SKM-1 treated with dmso at 0.1 percent for 144 hours (cell line): ENCODE measurements at regions not wholly inside any gene's neighbourhood (a gene's known extent, or its start where the extent isn't known, plus 50 kb on each side); places are given as distances from the start of the nearest gene placed in this dataset.
"Not testable (repeated sequence)": the region's sequence is repeated elsewhere in the genome, so short reads cannot be mapped to it uniquely, and the experiment has no call there.

ENCODE experiments used
- DNase-seq: peaks from one replicate; lab custom pipeline; 2025; ENCODE audit not compliant: unreplicated experiment; lab: John Stamatoyannopoulos, UW

DNA sequence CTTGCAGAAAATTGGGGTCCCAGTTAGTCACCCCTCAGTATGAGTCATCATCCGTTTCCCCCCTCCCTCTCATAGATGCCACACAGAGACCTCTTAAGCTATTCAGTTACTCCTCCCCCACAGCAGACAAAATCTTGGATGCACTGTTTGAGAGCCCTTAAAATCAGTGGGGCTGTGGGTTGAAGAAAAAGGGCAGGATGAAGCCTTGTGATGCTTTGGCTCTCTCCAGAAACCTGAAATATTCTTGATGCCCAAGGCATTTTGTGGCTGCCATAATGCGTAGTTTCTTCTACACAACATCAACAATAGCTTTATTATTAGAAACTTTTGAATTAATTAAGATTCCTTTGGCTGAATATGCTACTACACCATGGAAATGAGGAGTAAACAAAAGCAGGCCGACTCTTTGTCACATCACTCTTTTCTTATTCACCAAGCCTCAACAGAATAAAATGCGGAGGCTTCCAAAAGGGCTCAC is 133.8 kb downstream of the MRPS30 start:
- no peak for DNase-seq

DNA sequence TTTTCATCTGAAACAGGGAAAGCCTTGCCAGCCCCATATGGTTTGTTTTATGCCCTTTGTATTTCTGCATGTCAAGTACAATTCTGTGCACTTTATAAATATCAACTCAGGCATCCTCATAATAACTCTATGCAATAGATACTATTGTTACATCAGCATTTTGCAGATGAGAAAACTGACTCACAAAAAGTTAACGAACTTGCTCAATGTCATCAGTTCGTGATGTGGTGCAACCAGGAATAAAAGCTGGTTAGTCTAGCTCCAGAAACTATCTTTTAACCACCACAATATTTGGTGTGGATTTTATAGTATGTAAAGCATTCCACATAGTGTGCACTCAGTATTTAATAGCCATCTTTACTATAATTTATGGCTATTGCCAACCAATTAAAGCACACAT is 134.9 kb downstream of the MRPS30 start:
- DNase-seq: no peak

DNA sequence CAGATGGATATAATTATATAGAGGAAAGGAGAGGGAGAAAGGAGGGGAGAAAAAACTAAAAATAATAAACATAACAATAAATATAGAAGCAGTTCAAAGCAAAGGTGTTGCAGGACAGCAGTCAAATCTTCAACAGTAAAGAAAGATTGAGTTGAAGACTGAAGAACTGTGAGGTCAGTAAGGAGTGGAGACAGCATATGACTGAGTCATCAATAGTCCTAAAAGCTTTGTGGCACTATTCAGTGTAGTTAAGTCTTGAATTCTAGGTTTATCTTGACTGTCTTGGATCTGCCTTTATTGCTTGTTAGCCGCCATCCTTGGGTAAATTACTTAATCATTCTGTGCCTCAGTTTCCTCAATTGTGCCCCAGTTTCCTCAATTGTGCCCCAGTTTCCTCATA is 137.0 kb downstream of the MRPS30 start:
- DNase-seq: no peak

DNA sequence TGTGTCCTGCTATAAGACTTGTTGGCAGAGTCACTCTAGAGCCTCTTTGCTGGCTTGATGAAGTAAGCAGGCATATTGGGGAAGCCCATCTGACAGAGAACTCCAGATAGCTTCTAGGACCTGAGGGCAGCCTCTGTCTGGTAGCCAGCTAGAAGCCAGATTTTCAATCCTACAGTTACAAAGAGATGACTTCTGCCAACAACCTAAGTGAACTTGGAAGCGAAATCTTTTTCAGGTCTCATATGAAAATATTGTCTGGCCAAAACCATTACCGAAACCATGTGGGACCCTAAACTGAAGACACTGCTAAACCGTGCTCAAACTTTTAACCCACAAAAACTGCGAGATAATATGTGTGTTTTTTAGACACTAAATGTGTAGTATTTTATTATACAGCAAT is 140.9 kb downstream of the MRPS30 start:
- no peak for DNase-seq

DNA sequence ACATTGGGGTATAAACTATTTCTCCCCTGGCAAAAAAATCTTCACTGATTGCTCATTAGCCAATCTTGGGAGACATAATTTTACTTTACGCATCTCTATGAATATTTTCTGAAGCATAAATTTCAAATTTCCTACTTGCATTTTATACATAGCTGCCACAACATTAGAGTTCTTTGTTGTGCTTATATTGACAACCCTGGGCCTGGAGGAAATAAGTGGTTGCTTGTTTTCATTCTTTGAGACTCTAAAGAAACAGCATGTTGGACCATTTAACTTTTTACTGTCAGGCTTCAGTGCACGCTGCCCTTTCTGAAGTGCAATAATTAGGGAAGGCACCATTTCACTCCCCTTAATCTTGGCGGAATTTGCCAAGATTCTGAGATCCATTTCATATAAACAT is 142.6 kb downstream of the MRPS30 start:
- no peak for DNase-seq

DNA sequence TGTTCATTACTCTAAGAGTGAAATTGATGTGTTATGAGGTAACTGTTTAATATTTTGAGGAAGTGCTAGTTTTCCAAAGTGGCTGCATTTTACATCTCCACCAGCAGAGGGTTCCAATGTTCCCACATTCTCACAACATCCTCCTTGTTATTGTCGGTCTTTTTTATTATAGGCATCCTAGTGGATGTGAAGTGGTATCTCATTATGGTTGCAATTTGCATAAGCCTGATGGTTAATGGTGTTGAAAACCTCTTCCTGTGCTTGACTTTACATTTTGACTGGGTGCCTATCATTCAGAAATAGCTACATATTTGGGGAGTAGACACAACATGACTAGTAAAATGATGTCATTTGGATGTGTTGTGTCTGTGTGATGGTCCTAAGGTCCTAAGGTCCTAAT is 143.6 kb downstream of the MRPS30 start:
- peak; percentile 57 for DNase-seq

DNA sequence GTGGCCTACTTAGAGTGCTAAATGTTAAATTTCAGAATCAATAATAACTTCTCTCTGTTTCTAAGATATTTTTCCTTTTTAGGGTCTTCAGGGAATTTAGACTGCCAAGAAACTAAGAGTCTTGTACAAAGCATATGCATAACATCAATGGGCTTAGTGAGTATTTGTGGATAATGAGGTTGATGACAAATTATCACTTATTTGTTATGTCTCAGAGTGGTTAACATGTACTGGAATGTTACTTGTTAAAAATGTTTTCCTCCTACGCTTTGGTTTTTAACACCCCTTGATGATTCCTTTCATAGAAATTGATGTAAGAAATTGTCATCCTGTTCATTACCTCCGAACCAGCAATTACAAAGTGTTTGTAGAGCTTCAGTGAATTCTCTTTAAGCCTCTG is 144.3 kb downstream of the MRPS30 start:
- no peak for DNase-seq

DNA sequence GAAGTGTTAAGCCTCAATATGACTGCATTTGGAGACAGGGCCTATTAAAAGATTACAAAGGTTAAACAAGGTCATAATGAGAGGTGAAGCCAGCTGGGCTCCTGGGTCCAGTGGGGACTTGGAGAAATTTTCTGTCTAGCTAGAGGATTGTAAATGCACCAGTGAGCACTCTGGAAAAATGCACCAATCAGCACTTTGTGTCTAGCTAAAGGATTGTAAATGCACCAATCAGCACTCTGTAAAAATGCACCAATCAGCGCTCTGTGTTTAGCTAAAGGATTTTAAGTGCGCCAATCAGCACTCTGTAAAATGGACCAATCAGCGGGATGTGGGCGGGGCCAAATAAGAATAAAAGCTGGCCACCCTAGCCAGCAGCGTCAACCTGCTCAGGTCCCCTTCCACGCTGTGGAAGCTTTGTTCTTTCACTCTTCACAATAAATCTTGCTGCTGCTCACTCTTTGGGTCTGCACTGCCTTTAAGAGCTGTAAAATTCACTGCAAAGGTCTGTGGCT is 150.3 kb downstream of the MRPS30 start:
- not testable (repeated sequence) for DNase-seq

DNA sequence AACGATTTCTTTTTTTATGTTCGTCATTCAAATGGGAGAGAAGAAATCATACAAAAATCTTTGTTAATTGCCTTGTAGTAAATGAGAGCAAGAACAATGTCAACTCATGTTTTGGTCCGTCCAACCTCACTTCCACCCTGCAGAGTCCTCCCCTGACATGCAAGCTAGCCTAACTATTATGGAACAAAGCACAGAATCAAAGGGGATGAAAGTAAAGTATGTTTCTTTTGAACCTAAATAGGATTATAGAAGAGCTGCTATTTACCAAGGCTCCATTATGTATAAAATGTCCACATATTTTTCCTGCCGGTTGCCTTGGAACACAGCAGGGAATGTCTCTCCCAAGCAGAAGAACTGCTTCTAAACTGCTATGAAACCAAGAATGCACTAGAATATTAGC is 161.1 kb downstream of the MRPS30 start:
- no peak for DNase-seq

DNA sequence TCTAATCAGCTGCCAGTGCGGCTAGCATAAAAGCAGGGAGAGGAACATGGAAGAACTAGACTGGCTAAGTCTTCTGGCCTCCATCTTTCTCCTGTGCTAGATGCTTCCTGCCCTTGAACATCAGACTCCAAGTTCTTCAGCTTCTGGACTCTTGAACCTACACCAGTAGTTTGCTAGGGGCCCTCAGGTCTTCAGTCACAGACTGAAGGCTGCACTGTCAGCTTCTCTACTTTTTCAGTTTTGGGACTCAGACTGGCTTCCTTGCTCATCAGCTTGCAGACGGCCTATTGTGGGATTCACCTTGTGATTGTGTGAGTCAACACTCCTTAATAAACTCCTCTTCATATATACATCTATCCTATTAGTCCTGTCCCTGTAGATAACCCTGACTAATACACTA is 162.2 kb downstream of the MRPS30 start:
- not testable (repeated sequence) for DNase-seq

DNA sequence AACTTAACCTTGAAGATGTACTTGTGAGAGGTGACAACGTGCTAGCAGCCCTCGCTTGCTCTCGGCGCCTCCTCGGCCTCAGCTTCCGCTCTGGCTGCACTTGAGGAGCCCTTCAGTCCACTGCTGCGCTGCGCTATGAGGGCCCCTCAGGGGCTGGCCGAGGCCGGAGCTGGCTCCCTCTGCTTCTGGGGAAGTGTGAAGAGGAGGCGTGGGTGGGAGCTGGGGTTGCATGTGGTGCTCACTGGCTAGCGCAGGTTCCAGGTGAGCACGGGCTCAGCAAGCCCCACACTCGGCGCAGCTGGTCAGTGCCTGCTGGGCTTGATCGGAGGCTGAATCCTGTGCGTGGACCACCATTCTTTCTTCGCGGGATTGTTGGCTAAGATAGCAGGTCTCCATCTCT is 166.1 kb downstream of the MRPS30 start:
- no peak for DNase-seq

DNA sequence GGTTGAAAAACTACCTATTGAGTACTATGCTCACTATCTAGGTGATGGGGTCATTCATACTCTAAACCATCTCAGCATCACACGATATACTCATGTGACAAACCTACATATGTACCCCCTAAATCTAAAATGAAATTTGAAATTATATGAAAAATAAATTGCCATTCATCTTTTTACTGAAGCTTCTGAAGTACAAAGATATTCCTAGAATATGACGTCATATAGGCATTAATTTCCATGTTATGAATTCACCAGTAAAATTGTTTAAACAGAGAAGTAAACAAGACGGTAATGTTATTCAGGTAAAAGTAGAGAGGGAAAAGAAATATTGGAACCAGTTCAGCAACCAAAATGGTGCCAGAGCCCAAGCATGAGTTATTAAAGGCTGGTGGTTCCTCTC is 173.0 kb downstream of the MRPS30 start:
- no peak for DNase-seq

DNA sequence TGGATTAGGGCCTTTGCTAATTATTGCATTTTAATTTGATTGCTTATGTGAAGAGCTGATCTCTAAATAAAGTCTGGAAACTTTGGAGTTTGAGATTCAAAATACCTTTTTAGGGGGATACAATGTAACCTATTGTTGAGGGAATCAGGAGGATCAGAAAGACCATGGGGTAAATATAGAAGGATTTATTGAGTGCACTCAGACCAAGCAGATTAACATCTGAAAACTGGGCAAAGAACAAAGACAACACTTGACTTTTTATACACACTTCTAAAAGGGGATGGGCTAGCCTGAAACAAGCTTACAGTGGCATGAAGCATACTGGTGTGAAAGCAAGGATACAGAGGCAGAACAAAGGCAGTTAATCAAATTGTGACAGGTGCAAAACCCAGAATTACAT is 174.3 kb downstream of the MRPS30 start:
- no peak for DNase-seq

DNA sequence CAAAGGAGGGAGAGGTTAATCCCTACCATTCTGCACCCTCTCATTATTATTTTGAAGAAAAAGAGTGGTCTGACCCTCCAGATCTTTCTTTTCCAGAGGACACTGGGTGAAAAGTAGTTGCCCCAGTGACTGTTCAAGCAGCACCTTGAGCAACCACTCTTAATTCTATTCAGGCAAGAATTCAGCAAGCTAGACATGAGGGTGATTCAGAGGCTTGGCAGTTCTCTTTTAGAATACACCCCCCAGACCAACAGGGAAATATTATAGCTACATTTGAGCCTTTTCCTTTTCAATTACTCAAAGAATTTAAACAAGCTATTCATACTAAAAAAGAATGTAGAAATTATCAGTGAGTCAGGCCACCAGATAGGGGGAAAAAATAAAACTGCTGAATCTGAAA is 178.3 kb downstream of the MRPS30 start:
- DNase-seq: no peak

DNA sequence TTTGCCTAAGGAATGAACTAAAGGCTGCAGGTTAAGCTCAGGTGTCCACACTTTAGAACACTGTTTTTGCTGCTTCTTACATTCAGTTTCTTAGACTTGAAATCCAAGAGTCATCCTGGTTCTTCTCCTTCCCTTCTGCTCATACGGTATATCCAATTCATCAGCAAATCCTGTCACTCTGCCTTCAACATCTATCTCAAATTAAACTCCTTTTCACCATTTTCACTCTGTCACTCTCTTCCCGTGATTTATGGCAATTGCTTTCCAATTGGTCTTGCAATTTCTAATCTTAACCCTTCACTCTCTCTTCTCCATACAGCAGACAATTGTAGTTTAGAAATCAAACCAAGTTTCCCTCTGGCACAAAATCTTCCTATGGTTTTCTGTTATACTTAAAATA is 182.9 kb downstream of the MRPS30 start:
- DNase-seq: no peak

DNA sequence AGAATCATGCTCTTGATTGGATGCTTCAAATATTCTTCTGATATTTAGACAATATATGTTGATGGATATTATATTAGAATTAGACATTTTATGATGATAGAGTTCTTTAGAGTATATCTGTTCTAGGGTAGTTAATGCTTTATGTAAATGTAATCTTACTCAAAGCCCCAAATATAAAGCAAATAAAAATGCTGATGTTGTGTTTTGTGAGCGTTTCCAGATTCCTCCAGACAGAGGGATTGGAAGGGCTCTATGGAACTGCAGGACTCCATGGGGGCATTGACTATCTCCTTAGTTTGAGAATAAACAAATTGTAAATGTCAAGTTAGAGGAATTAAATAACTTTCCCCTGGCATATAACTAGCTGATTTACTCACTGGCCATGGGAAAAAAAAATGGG is 184.5 kb downstream of the MRPS30 start:
- no peak for DNase-seq

DNA sequence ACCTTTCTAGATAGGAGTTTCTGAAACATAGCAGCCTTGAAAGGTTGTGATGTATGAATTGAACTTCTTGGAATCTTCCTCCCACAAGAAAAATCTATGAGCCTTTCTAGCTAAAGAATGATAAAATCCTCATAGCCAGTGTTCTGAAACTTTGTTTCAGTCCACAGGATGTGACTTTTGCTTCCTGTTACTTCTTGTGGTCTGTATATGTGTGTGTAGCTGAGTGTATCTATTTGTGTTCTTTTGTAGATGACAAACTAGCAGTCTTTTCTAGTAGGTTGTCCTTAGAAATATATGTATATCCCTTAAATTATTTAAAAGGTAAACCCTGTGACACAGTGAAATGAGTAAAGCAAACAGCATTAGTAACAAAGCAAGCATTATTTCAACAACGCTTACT is 188.8 kb downstream of the MRPS30 start:
- DNase-seq: no peak

DNA sequence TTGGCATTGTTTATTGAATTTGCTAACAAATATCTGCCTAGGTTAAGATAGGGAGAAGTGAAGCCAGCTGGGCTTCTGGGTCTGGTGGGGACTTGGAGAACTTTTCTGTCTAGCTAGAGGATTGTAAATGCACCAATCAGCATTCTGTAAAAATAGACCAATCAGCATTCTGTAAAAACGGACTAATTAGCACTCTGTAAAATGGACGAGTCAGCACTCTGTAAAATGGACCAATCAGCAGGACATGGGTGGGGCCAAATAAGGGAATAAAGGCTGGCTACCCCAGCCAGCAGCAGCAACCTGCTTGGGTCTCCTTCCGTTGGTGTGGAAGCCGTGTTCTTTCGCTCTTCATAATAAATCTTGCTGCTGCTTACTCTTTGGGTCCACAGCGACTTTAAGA is 198.4 kb downstream of the MRPS30 start:
- not testable (repeated sequence) for DNase-seq

DNA sequence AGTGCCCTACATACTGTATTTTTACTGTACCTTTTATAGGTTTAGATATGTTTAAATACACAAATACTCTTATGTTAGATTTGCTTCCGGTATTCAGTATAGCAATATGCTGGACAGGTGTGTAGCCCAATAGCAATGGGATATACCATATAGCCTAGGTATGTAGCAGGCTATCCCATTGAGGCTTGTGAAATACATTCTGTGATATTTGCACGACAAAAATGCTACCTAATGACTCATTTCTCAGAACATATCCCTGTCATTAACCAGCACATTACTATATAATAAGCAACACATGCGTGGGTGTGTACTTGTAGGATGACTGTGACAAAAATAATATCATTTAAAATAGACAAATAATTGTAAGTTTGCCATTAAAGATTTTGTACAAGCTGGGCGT is 208.8 kb downstream of the MRPS30 start:
- no peak for DNase-seq

DNA sequence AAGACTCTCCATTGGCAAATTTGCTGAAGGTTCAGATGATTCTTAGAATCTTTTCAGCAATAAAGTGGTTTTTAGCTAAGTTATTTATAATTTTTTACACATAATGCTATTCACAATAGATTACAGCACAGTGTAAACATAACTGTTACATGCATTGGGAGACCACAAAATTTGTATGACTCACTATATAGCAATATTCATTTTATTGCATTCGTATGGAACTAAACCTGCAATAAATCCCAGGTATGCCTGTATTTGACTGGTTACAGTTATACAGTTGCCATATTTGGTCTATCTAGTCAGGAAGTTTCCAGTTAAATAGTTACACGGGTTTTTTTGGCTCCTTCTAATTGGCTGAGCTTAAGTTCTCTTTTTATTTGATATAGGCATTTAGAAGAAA is 220.8 kb downstream of the MRPS30 start:
- DNase-seq: no peak

DNA sequence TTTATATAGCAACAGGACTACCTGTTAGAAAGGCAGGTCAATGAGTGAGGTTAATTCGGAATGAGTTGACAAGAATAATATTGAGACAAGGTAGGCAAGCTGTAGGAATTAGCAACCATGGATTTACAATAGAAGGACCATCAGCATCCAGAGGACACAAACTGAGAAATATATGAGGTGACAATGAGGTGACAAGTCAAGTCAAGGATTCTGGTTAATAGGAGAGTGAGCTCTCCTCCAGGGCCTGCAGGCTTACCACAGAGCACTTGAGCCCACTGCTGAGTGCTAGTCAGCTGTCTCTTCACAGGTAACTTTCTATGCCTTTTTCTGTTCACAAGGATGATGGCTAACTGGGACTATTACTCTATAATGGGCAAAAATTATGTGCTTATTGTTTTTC is 227.2 kb downstream of the MRPS30 start:
- no peak for DNase-seq

DNA sequence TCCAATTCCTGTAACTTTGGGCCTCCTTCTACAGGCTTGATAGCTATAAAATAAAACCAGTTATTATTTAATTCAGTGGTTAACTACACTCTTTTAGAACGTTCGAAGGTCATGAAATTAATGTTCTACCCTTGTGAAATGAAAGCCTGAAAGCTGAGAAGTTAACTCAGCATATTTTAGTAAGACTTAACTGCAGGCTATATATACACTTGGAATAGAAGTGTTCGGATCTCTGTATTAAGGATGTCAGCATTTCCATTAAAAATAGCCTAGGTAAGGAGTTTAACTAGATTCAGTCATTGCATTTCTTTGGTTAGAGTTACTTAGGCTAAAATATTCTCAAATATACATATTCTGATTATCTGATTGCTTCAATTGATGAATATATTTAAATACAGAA is 229.2 kb downstream of the MRPS30 start:
- no peak for DNase-seq

DNA sequence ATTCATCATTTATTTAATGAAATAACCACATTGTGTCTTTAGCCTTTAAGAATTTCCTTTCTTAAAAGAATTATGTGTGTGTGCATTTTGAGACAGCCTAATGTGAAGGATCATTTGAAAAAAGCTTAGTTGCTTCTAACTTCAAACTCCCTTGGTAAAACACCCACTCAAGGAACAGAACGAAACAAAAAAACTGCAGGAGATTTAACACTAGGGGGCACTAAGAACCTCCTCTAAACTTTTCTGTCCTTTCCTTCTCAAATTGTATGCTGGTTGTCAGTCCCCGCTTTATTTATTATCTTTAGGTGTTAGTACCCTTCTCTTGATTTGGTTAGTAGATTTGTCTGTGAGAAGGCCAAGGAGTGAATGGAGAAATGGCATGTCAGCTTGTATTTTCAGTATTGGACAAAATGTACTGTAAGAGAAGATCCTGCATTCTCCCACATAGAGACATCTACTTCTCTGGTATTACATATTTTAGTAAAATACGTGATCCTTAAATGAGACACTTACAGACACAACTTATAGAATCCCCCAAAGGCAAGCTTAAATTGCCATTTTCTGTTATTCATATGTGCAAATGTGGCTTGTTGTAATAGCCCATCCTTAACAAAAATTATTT is 229.7 kb downstream of the MRPS30 start:
- peak; percentile 57 for DNase-seq
